Endodermal cell (in vitro differentiated cells): ENCODE measurements at regions not wholly inside any gene's neighbourhood (a gene's known extent, or its start where the extent isn't known, plus 50 kb on each side); places are given as distances from the start of the nearest gene placed in this dataset.

Experiments used
- DNase-seq: peaks from one replicate; pipeline ENCODE4 v3.0.0-alpha.2; 2017
- H3K27ac ChIP-seq: 2 replicates; pipeline ENCODE4 v1.5.1; 2013; ENCODE audit warnings: mild to moderate bottlenecking, low read depth, low read length, moderate library complexity
- H3K27me3 ChIP-seq: 2 replicates; pipeline ENCODE4 v1.6.1; 2013; ENCODE audit warnings: mild to moderate bottlenecking, low read length, moderate library complexity; ENCODE audit not compliant: insufficient read depth, control insufficient read depth, poor library complexity, severe bottlenecking
- H3K36me3 ChIP-seq: 2 replicates; pipeline ENCODE4 v1.7.0; 2013; ENCODE audit warnings: mild to moderate bottlenecking, low read length, moderate library complexity; ENCODE audit not compliant: control insufficient read depth, insufficient read depth
- H3K4me1 ChIP-seq: one replicate; pipeline ENCODE4 v1.7.0; 2013; ENCODE audit warnings: low read length; ENCODE audit not compliant: control insufficient read depth, insufficient read depth
- H3K4me3 ChIP-seq: 2 replicates; pipeline ENCODE4 v1.5.1; 2013; ENCODE audit warnings: mild to moderate bottlenecking, low read length, moderate library complexity
- H3K9ac ChIP-seq: 2 replicates; pipeline ENCODE4 v1.6.1; 2013; ENCODE audit warnings: mild to moderate bottlenecking, low read length, moderate library complexity; ENCODE audit not compliant: poor library complexity, severe bottlenecking; ENCODE audit errors: extremely low read depth
- H3K9me3 ChIP-seq: 2 replicates; pipeline ENCODE4 v1.6.1; 2013; ENCODE audit warnings: mild to moderate bottlenecking, low read length, moderate library complexity; ENCODE audit not compliant: control insufficient read depth
- H3K27ac Mint-ChIP-seq: 2 replicates; pipeline ENCODE4 v1.8.0; 2020; ENCODE audit warnings: mixed read lengths
- H3K27me3 Mint-ChIP-seq: 2 replicates; pipeline ENCODE4 v1.8.0; 2021; ENCODE audit warnings: mild to moderate bottlenecking, mixed read lengths; ENCODE audit not compliant: insufficient read depth
- H3K36me3 Mint-ChIP-seq: 2 replicates; pipeline ENCODE4 v1.8.0; 2020; ENCODE audit warnings: low read depth, mixed read lengths
- H3K4me1 Mint-ChIP-seq: 2 replicates; pipeline ENCODE4 v1.8.0; 2020; ENCODE audit warnings: mixed read lengths
- H3K4me3 Mint-ChIP-seq: 2 replicates; pipeline ENCODE4 v1.8.0; 2020; ENCODE audit warnings: mild to moderate bottlenecking, moderate library complexity, mixed read lengths
- H3K9me3 Mint-ChIP-seq: 2 replicates; pipeline ENCODE4 v1.8.0; 2020; ENCODE audit warnings: mild to moderate bottlenecking, mixed read lengths
- WGBS, 2 experiments: methylation state at CpG; one replicate each; pipeline versions ENCODE4 v1.1.5 to v1.1.7; 2013; ENCODE audit warnings: missing lambda C conversion rate in 2 of 2, mixed read lengths in 1 of 2; ENCODE audit not compliant: insufficient coverage in 1 of 2, insufficient read length in 1 of 2; 5-methylcytosine and 5-hydroxymethylcytosine counted together
- TF ChIP-seq, protein P1 (sequence below): fragments of 200-600 bp; sonication (generic); conservative IDR thresholded peaks from 2 replicates; pipeline ENCODE4 v1.5.0; 2021; ENCODE audit warnings: antibody characterized with exemption, mild to moderate bottlenecking

- no peak overlapping the region for H3K4me3 ChIP-seq
- no peak overlapping the region for H3K27ac Mint-ChIP-seq
- H3K36me3 Mint-ChIP-seq, result peaks cover 7% of the 10 kb centered on the region
- peak; percentile 47 for DNase-seq
- no peaks in the 10 kb centered on the region for H3K27me3 Mint-ChIP-seq
- peaks cover 6% of the 10 kb centered on the region for H3K4me1 Mint-ChIP-seq
- H3K9ac ChIP-seq, result no peak overlapping the region
- TF ChIP-seq, protein P1, sequence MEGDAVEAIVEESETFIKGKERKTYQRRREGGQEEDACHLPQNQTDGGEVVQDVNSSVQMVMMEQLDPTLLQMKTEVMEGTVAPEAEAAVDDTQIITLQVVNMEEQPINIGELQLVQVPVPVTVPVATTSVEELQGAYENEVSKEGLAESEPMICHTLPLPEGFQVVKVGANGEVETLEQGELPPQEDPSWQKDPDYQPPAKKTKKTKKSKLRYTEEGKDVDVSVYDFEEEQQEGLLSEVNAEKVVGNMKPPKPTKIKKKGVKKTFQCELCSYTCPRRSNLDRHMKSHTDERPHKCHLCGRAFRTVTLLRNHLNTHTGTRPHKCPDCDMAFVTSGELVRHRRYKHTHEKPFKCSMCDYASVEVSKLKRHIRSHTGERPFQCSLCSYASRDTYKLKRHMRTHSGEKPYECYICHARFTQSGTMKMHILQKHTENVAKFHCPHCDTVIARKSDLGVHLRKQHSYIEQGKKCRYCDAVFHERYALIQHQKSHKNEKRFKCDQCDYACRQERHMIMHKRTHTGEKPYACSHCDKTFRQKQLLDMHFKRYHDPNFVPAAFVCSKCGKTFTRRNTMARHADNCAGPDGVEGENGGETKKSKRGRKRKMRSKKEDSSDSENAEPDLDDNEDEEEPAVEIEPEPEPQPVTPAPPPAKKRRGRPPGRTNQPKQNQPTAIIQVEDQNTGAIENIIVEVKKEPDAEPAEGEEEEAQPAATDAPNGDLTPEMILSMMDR, result no peak
- H3K9me3 Mint-ChIP-seq, result peaks cover 8% of the 10 kb centered on the region
- H3K27me3 ChIP-seq, result no peaks in the 10 kb centered on the region
- no peaks in the 10 kb centered on the region for H3K36me3 ChIP-seq
- no peak overlapping the region for H3K4me3 Mint-ChIP-seq
- no peaks in the 10 kb centered on the region for H3K4me1 ChIP-seq
- peaks cover 5% of the 10 kb centered on the region for H3K9me3 ChIP-seq
- H3K27ac ChIP-seq, result no peak overlapping the region
- WGBS, 2 experiments, result 79 to 88% methylated on average over 3 of the region's 3 CpGs
Measured at GRCh38 chr16:13421726-13422125, 498.2 kb upstream of the ERCC4 start.

- H3K9me3 ChIP-seq, result peaks cover 7% of the 10 kb centered on the region
- Mint-ChIP-seq H3K27me3 (peaks cover 1% of the 10 kb centered on the region), H3K9me3 (peaks cover 16% of the 10 kb centered on the region), H3K4me3 (no peak overlapping the region), H3K27ac (no peak overlapping the region), H3K36me3 (peaks cover 7% of the 10 kb centered on the region), H3K4me1 (peaks cover 6% of the 10 kb centered on the region)
- TF ChIP-seq, protein P1, result no peak
- H3K36me3 ChIP-seq, result no peaks in the 10 kb centered on the region
- no peak for DNase-seq
- H3K27ac ChIP-seq, result no peak overlapping the region
- H3K27me3 ChIP-seq, result no peaks in the 10 kb centered on the region
- 96 to 100% methylated on average over 2 to 5 of the region's 5 CpGs for whole genome bisulfite sequencing, 2 experiments
- no peak overlapping the region for H3K9ac ChIP-seq
- H3K4me1 ChIP-seq, result no peaks in the 10 kb centered on the region
- H3K4me3 ChIP-seq, result no peak overlapping the region
Measured at GRCh38 chr16:13425836-13426235, 494.1 kb upstream of the ERCC4 start.

GRCh38 chr16:13426269-13426668 lies 493.7 kb upstream of the ERCC4 start:
- Histone ChIP-seq H3K36me3 (no peaks in the 10 kb centered on the region), H3K4me3 (no peak overlapping the region), H3K27me3 (no peaks in the 10 kb centered on the region), H3K4me1 (no peaks in the 10 kb centered on the region), H3K9me3 (peaks cover 7% of the 10 kb centered on the region), H3K27ac (no peak overlapping the region), H3K9ac (no peak overlapping the region)
- DNase-seq, result peak; percentile 78
- TF ChIP-seq, protein P1, result peak; percentile 77
- H3K36me3 Mint-ChIP-seq, result peaks cover 7% of the 10 kb centered on the region
- peaks cover 16% of the 10 kb centered on the region for H3K9me3 Mint-ChIP-seq
- peaks cover 1% of the 10 kb centered on the region for H3K27me3 Mint-ChIP-seq
- 80 to 86% methylated on average over 5 to 6 of the region's 6 CpGs for WGBS, 2 experiments
- H3K4me1 Mint-ChIP-seq, result peaks cover 6% of the 10 kb centered on the region
- H3K27ac Mint-ChIP-seq, result no peak overlapping the region
- no peak overlapping the region for H3K4me3 Mint-ChIP-seq
